Adrenal gland (tissue), 5 donors: ENCODE measurements at regions not wholly inside any gene's neighbourhood (a gene's known extent, or its start where the extent isn't known, plus 50 kb on each side); places are given as distances from the start of the nearest gene placed in this dataset.

Experiments
- CTCF ChIP-seq, 6 experiments: fragments of 450-650 bp in 4 of 6; fragments of 200-600 bp in 2 of 6; sonication (generic) in 1 of 6; IDR thresholded peaks; 1 replicate in 5 of 6; 2 replicates in 1 of 6; pipeline versions ENCODE4 v1.5.1 to v1.8.0; 2016 to 2021; ENCODE audit warnings: antibody characterized with exemption in 6 of 6, mild to moderate bottlenecking in 2 of 6, moderate library complexity in 1 of 6
- POLR2A ChIP-seq, 2 donors: fragments of 450-650 bp; IDR thresholded peaks; one replicate each; pipeline ENCODE4 v1.6.1; 2017; ENCODE audit warnings: antibody characterized with exemption in 2 of 2, mild to moderate bottlenecking in 2 of 2, moderate library complexity in 1 of 2
- donor health status: DM: no; HTN: no; CAD: no.

- TF ChIP-seq POLR2A (IDR thresholded peaks at IDR 0.05), result no peak
- TF ChIP-seq CTCF (IDR thresholded peaks at IDR 0.05), result no peak
These were observed 101.9 kb upstream of the SCOC start for GRCh38 chr4:140271553-140271952.
